ENCODE measurements at regions not wholly inside any gene's neighbourhood (a gene's known extent, or its start where the extent isn't known, plus 50 kb on each side); places are given as distances from the start of the nearest gene placed in this dataset.

DNA sequence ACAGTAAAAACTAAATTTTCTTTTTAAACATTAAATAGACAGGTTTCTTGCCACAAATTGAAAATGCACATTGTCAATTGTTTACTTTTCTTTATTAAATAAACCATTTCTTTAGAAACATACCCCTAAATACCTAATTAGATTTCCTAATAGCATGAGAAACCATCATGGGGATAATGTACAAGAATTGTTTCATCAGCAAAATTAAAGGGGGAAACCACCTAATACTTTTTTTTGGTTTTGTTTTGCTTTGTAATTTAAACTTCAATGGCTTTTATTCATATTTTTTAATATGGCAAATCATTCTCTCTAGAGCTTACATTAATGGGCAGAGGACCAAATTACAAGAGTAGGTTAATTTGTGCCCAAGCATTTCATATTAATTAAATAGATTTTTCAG, 987.9 kb downstream of the EPHA7 start:
- ATAC-seq (ENCODE audit: low read depth): no peak
- ChIA-PET POLR2A (no interaction called here), CTCF (no interaction called here)
- H3K27ac Mint-ChIP-seq: no peak overlapping the region
- DNase-seq: no peak
- no peaks in the 10 kb centered on the region for H3K27me3 Mint-ChIP-seq
- intact Hi-C loops (cut with micrococcal nuclease): no loop called here
- peaks cover 2% of the 10 kb centered on the region for H3K9me3 Mint-ChIP-seq
- TF ChIP-seq, protein P1, sequence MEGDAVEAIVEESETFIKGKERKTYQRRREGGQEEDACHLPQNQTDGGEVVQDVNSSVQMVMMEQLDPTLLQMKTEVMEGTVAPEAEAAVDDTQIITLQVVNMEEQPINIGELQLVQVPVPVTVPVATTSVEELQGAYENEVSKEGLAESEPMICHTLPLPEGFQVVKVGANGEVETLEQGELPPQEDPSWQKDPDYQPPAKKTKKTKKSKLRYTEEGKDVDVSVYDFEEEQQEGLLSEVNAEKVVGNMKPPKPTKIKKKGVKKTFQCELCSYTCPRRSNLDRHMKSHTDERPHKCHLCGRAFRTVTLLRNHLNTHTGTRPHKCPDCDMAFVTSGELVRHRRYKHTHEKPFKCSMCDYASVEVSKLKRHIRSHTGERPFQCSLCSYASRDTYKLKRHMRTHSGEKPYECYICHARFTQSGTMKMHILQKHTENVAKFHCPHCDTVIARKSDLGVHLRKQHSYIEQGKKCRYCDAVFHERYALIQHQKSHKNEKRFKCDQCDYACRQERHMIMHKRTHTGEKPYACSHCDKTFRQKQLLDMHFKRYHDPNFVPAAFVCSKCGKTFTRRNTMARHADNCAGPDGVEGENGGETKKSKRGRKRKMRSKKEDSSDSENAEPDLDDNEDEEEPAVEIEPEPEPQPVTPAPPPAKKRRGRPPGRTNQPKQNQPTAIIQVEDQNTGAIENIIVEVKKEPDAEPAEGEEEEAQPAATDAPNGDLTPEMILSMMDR (IDR thresholded peaks at IDR 0.05): no peak
- no peak overlapping the region for H3K4me3 Mint-ChIP-seq
- no peaks in the 10 kb centered on the region for H3K4me1 Mint-ChIP-seq
- H3K36me3 Mint-ChIP-seq (ENCODE audit: low read depth): no peaks in the 10 kb centered on the region

DNA sequence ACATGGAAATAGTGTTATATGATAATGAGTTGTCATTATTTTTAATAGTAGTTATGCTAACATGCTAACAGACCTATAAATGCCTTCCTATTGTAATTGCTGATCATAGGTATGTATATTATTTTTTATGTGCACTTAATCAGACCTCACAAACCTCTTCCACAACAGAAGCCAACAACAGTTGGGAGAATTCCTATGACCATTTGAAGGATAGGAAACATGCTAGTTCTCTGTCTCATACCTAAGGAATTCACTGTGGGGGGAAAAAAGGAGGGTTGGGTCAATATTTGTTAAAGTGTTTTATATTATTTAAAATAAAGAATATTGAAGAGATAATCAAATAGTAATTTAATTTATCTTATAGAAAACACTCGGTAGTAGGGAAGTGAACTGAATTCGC, 990.9 kb downstream of the EPHA7 start:
- CTCF ChIA-PET: no interaction called here
- TF ChIP-seq, protein P1 (IDR thresholded peaks at IDR 0.05): no peak
- Mint-ChIP-seq H3K27me3 (no peaks in the 10 kb centered on the region), H3K4me1 (no peaks in the 10 kb centered on the region), H3K4me3 (no peak overlapping the region), H3K27ac (no peak overlapping the region), H3K9me3 (peaks cover 2% of the 10 kb centered on the region), H3K36me3 (ENCODE audit: low read depth) (no peaks in the 10 kb centered on the region)
- ATAC-seq (ENCODE audit: low read depth) (no peak), DNase-seq (no peak)
- POLR2A ChIA-PET: no interaction called here
- intact Hi-C loops (cut with micrococcal nuclease): no loop called here

DNA sequence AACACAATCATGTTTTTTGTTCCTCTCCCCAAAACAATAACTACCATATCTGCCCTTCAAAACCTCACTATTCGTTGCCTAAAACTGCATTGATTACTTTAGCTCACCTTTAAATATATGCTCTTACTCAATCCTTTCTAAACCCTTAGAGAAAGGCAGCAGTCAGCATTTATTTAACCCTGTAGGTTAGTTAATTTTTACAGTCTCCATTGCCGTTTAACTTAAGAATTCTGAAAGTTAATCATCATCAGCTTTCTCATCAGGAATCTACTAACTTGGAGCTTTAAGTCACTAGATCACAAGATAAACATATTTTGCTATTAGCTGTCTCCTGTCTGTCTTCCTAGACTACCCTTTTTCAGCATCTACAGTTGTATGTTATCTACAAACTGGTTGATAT, 991.9 kb downstream of the EPHA7 start:
- no peaks in the 10 kb centered on the region for H3K36me3 Mint-ChIP-seq (ENCODE audit: low read depth)
- ChIA-PET POLR2A (no interaction called here), CTCF (no interaction called here)
- ATAC-seq (ENCODE audit: low read depth): no peak
- intact Hi-C loops (cut with micrococcal nuclease): no loop called here
- H3K27me3 Mint-ChIP-seq: no peaks in the 10 kb centered on the region
- TF ChIP-seq, protein P1 (IDR thresholded peaks at IDR 0.05): no peak
- no peak overlapping the region for H3K27ac Mint-ChIP-seq
- no peaks in the 10 kb centered on the region for H3K4me1 Mint-ChIP-seq
- no peak overlapping the region for H3K4me3 Mint-ChIP-seq
- H3K9me3 Mint-ChIP-seq: peaks cover 2% of the 10 kb centered on the region
- DNase-seq: no peak

DNA sequence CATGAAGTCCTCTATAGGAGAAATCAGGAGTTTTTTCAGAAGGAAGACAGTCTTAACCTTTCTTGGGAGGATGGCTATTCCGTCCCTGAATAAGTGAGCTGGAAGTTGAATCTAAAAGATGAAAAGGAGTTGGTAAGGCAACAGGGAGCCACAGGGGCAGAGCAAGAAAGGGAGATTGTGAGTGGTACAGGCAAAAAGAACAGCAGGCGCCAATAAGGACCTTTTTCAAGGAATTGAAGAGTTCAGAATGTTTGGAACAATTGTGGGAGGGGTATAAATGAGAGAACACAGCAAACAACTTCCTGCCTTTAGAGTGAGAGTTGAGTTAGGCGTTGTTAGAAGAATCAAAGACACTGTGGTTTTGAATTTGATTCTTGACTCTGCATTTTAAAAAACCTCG, 1003.7 kb downstream of the EPHA7 start:
- Mint-ChIP-seq H3K4me1 (no peaks in the 10 kb centered on the region), H3K36me3 (ENCODE audit: low read depth) (no peaks in the 10 kb centered on the region), H3K4me3 (no peak overlapping the region), H3K27me3 (no peaks in the 10 kb centered on the region), H3K9me3 (peaks cover 4% of the 10 kb centered on the region), H3K27ac (no peak overlapping the region)
- intact Hi-C loops (cut with micrococcal nuclease): no loop called here
- POLR2A ChIA-PET: no interaction called here
- ATAC-seq (ENCODE audit: low read depth): no peak
- DNase-seq: no peak
- TF ChIP-seq, protein P1 (IDR thresholded peaks at IDR 0.05): no peak
- CTCF ChIA-PET: no interaction called here

DNA sequence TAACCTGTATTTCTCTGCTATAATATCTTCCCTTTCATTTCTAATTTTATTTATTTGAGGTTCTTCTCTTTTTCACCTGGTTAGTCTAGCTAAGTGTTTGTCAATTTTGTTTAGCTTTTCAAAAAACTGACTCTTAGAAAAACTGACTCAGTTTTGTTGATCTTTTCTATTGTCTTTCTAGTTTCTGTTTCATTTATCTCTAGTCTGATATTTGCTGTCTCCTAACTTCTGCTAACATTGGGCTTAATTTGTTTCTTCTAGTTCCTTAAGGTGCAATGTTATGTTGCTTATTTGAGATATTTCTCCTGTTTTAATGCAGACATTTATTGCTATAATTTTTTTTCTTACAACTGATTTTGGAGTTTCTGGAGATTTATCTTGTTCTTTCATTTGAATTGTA, 1011.0 kb downstream of the EPHA7 start:
- ChIA-PET CTCF (no interaction called here), POLR2A (no interaction called here)
- ATAC-seq (ENCODE audit: low read depth) (no peak), DNase-seq (no peak)
- peaks cover 13% of the 10 kb centered on the region for H3K9me3 Mint-ChIP-seq
- TF ChIP-seq, protein P1 (IDR thresholded peaks at IDR 0.05): no peak
- H3K4me3 Mint-ChIP-seq: no peak overlapping the region
- no peaks in the 10 kb centered on the region for H3K4me1 Mint-ChIP-seq
- no peaks in the 10 kb centered on the region for H3K27me3 Mint-ChIP-seq
- H3K27ac Mint-ChIP-seq: no peak overlapping the region
- intact Hi-C loops (cut with micrococcal nuclease): no loop called here
- H3K36me3 Mint-ChIP-seq (ENCODE audit: low read depth): no peaks in the 10 kb centered on the region

Data from activated B cell treated with CpG ODN at 0.5 μM for 24 hours (primary cell).